ENCODE measurements at regions not wholly inside any gene's neighbourhood (a gene's known extent, or its start where the extent isn't known, plus 50 kb on each side); places are given as distances from the start of the nearest gene placed in this dataset.

DNA sequence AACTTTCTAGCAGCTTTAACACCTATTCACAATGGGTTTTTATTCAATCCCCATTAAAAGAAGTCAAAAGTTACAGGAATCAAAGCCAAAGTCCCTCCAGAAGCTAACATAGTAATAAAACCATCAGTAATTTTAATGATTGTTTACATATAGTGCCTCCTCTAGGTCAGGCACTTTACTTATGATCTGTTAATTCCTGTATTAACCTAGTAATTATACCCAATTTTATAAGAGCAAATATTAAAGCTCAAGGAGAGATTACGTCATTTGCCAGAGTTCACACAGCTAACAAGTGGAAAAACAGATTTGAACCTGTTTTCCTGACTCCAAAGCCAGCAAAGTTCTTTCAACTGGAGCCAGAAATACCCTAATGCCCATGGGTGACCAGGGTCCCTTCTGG is 112.9 kb upstream of the F3 start:
- H3K27ac ChIP-seq: no peak overlapping the region
- TF ChIP-seq, protein P1, sequence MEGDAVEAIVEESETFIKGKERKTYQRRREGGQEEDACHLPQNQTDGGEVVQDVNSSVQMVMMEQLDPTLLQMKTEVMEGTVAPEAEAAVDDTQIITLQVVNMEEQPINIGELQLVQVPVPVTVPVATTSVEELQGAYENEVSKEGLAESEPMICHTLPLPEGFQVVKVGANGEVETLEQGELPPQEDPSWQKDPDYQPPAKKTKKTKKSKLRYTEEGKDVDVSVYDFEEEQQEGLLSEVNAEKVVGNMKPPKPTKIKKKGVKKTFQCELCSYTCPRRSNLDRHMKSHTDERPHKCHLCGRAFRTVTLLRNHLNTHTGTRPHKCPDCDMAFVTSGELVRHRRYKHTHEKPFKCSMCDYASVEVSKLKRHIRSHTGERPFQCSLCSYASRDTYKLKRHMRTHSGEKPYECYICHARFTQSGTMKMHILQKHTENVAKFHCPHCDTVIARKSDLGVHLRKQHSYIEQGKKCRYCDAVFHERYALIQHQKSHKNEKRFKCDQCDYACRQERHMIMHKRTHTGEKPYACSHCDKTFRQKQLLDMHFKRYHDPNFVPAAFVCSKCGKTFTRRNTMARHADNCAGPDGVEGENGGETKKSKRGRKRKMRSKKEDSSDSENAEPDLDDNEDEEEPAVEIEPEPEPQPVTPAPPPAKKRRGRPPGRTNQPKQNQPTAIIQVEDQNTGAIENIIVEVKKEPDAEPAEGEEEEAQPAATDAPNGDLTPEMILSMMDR (IDR thresholded peaks at IDR 0.05): no peak
- TF ChIP-seq ZFX (IDR thresholded peaks at IDR 0.05; ENCODE audit: borderline replicate concordance): no peak

DNA sequence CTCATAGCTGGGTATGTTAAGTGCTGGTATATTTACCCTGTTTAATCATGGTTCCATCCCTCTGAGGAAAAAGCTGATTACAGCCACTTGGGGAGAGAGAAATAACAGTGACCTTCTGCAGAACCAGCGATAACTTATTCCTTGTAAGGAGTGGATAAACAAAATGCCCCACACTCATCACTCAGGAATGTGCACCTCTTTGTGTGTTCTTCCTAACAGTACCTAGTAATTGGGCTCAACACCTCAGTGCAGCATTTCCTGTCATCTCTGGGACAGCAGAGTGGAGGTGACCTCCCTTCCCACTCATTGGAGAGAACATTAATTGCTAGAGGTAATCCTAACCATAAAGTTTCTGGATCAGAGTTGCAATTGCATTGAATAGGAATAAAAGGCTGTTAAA is 112.5 kb upstream of the F3 start:
- TF ChIP-seq, protein P1 (IDR thresholded peaks at IDR 0.05): no peak
- TF ChIP-seq ZFX (IDR thresholded peaks at IDR 0.05; ENCODE audit: borderline replicate concordance): no peak
- H3K27ac ChIP-seq: no peak overlapping the region

DNA sequence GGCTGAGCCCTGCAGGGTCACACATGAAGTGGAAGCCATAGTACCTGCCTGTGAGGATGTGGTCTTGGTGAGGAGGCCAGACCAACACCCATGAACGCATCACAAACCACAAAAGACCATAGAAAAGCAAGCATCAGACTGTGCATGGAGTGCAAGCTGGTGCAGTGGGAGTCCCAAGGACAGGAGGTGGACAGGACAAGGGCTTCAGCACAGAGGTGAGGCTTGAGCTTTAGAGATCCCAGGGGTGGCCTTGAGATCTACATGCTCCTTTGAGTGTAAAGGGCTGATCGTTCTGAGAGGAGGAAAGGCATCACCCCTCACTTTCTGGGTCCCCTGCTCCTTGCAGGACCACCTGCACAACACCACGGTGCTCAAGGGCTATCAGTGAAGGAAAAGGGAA is 111.9 kb upstream of the F3 start:
- no peak overlapping the region for H3K27ac ChIP-seq
- TF ChIP-seq ZFX (IDR thresholded peaks at IDR 0.05; ENCODE audit: borderline replicate concordance): no peak
- TF ChIP-seq, protein P1 (IDR thresholded peaks at IDR 0.05): no peak

DNA sequence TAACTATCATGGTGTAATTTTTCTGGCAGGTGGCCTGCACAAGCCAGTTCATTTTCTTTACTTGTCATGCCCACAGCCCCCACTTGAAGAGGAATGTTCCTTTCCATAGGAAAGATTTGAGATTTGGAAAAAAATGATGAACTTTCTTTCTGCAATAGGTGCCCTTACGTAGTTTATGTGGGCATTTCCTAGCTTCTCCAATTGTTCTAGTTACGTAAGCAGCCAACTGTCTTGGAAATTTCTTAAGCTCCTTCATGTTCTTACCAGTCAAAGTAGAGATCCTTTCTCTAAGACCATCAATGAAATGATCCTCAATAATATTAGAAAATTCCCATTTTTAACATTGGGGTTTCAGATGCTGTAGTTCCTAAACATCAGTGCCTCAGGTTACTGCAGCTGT is 109.5 kb upstream of the F3 start:
- no peak for TF ChIP-seq ZFX (IDR thresholded peaks at IDR 0.05; ENCODE audit: borderline replicate concordance)
- TF ChIP-seq, protein P1 (IDR thresholded peaks at IDR 0.05): no peak

DNA sequence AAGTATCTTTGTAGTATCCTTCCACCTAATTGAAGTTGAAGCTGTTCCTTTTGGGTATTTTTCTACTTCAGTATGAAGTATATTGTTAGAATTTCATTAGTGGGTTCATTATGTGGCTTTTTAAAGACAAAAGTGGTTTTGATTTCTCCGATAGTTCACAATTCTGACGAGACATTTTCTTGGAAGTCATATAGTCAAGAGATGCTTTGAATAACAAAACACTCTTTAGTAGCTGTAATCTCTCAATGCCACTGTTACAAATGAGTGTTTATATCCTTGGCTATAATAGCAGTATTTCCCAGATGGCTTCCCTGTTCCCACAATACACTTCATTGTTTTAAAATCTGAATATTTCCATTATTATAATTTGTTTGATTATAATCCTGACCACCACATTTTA is 108.7 kb upstream of the F3 start:
- no peak overlapping the region for H3K27ac ChIP-seq

More for the DNA sequence above, 109.5 kb upstream of the F3 start:
- no peak overlapping the region for H3K27ac ChIP-seq

DNA sequence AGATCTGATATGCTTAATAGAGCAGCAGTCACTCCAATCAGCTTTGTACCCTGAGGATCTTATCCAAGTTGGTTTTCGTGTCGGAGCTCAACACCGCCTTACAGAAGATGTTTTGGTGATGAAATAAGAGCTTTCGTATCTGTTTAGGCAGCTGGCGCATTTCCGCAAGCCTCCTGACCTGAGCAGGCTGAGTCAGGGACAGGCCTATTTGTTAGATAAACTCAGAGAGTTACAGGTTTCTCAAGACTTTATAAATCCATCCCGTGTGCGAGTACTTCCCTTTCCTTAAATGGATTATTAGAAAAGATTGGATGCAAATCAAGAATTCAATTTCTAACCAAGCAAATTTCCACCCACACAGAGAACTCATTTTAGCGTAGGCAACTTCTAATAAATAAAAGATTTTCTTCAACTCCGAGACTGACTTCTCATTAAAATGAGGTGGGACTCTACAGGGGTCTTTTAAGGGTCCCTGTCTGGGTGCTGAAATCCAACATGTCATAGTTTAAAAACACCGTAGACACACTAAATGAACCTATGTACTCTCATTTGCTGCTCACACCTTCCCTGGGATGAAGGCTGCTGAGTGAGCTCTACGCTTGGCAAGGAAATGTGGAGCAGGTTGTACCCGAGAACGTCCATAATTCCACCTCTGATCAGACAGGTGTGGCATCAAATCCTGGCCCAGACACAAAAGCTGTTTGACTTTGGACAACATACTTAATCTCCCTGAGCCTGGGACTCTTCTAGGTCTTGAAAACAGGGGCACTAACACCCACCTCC is 106.9 kb upstream of the F3 start:
- TF ChIP-seq, protein P1 (IDR thresholded peaks at IDR 0.05): no peak
- TF ChIP-seq ZFX (IDR thresholded peaks at IDR 0.05; ENCODE audit: borderline replicate concordance): no peak
- H3K27ac ChIP-seq: no peak overlapping the region

More for the DNA sequence above, 108.7 kb upstream of the F3 start:
- no peak for TF ChIP-seq ZFX (IDR thresholded peaks at IDR 0.05; ENCODE audit: borderline replicate concordance)
- TF ChIP-seq, protein P1 (IDR thresholded peaks at IDR 0.05): no peak

DNA sequence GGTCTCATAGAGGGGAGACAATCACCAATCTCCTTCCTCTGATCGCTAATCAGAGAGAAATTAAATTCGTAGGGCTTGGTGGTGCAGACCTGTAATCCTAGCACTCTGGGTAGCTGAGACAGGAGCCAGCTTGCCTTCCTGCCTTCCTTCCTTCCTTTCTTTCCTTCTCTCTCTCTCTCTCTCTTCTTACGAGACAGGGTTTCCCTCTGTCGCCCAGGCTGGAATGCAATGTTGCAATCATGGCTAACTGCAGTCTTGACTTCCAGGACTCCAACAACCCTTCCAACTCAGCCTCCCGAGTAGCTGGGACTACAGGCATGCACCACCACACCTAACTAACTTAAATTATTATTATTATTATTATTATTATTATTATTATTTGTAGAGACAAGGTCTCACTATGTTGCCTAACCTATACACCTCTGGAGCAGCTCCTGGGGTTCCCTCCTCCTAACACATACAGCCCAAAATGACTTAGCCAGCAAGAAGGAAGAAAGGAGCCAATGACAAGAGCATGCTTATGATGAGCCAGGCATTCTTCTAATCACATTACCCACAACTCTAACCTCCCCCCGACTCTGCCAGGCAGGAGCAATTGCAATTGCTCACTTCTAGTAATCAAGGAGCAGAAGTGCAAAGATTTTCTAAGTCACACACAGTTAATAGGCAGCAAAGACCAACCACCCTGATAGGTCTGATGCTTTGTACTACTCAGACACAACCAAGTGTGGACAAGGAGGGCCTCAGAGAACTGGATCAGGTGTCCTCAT is 105.4 kb upstream of the F3 start:
- no peak for TF ChIP-seq ZFX (IDR thresholded peaks at IDR 0.05; ENCODE audit: borderline replicate concordance)
- TF ChIP-seq, protein P1 (IDR thresholded peaks at IDR 0.05): no peak
- H3K27ac ChIP-seq: no peak overlapping the region

Measured in 22Rv1 (cell line).